Right atrium auricular region (tissue), 2 donors: ENCODE measurements at regions not wholly inside any gene's neighbourhood (a gene's known extent, or its start where the extent isn't known, plus 50 kb on each side); places are given as distances from the start of the nearest gene placed in this dataset.

Experiments
- DNase-seq: peaks from one replicate; pipeline ENCODE4 v3.0.0-alpha.2; 2019; ENCODE audit warnings: low spot score
- H3K27ac ChIP-seq, 2 donors: fragments of 200-600 bp; sonication (generic); 1 replicate in 1 of 2; 2 replicates in 1 of 2; pipeline ENCODE4 v1.5.1; 2016 to 2019
- H3K27me3 ChIP-seq, 2 donors: fragments of 200-600 bp; sonication (generic); one replicate each; pipeline versions ENCODE4 v1.5.1 to v1.6.0; 2017 to 2019
- H3K36me3 ChIP-seq: fragments of 200-600 bp; sonication (generic); one replicate; pipeline ENCODE4 v1.5.1; 2016
- H3K4me1 ChIP-seq, 2 donors: fragments of 200-600 bp; sonication (generic); one replicate each; pipeline versions ENCODE4 v1.5.1 to v1.6.0; 2017 to 2019
- H3K4me3 ChIP-seq, 2 donors: fragments of 200-600 bp; sonication (generic); 1 replicate in 1 of 2; 2 replicates in 1 of 2; pipeline ENCODE4 v1.5.1; 2017 to 2019; ENCODE audit warnings: mild to moderate bottlenecking in 1 of 2, moderate library complexity in 1 of 2
- H3K9me3 ChIP-seq, 2 donors: fragments of 200-600 bp; sonication (generic); one replicate each; pipeline ENCODE4 v1.5.1; 2019
- TF ChIP-seq, protein P1 (sequence below), 2 donors: fragments of 200-600 bp; sonication (generic); IDR thresholded peaks; one replicate each; pipeline ENCODE4 v1.5.1; 2019; ENCODE audit warnings: antibody characterized with exemption in 2 of 2

DNA sequence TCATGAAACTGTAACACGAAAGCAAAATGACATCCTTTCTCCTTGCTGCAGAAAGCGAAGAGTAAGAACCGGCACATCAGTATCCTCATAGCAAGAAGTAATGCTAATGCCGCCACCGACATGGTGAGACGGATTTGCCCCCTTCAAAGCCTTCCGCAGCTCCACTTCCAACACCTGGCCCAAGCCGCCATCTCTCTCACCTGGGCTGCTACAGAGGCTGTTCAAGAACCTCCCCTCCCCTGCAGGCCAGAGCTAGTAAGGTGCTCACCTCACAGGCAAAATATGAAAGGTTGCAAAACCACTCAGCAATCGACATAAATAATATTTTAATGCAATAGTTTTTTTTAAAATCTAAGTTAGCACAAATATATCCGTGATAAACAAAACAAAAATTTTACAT lies 123.9 kb upstream of the FRMD4A start:
- H3K9me3 ChIP-seq, result no peaks in the 10 kb centered on the region
- no peaks in the 10 kb centered on the region for H3K36me3 ChIP-seq
- TF ChIP-seq, protein P1, sequence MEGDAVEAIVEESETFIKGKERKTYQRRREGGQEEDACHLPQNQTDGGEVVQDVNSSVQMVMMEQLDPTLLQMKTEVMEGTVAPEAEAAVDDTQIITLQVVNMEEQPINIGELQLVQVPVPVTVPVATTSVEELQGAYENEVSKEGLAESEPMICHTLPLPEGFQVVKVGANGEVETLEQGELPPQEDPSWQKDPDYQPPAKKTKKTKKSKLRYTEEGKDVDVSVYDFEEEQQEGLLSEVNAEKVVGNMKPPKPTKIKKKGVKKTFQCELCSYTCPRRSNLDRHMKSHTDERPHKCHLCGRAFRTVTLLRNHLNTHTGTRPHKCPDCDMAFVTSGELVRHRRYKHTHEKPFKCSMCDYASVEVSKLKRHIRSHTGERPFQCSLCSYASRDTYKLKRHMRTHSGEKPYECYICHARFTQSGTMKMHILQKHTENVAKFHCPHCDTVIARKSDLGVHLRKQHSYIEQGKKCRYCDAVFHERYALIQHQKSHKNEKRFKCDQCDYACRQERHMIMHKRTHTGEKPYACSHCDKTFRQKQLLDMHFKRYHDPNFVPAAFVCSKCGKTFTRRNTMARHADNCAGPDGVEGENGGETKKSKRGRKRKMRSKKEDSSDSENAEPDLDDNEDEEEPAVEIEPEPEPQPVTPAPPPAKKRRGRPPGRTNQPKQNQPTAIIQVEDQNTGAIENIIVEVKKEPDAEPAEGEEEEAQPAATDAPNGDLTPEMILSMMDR (IDR thresholded peaks at IDR 0.05), result no peak
- no peak overlapping the region for H3K27ac ChIP-seq
- H3K27me3 ChIP-seq, result no peaks in the 10 kb centered on the region
- H3K4me3 ChIP-seq, result no peak overlapping the region
- DNase-seq, result no peak
- H3K4me1 ChIP-seq, result peaks cover 0 to 6% of the 10 kb centered on the region in 2 donors

DNA sequence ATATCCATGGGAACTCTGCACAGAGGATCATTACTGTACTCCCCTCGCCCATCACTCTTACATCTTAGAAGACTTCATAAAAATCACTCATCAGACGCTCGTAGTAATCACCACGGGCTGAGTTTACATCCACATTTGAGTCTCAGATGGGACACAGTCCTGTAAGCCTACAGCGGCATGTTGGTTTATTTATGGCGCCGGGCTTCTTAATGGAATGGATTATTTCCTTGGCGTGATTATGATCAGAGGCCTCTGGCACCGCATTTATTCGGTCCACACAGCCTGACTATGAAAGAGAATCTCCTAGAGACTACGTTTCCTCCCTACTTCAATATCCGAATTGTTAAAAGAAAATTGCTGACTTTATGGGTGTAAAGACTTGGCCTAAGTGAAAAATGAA lies 123.5 kb upstream of the FRMD4A start:
- no peaks in the 10 kb centered on the region for H3K27me3 ChIP-seq
- H3K4me1 ChIP-seq, result peaks cover 0 to 6% of the 10 kb centered on the region in 2 donors

DNA sequence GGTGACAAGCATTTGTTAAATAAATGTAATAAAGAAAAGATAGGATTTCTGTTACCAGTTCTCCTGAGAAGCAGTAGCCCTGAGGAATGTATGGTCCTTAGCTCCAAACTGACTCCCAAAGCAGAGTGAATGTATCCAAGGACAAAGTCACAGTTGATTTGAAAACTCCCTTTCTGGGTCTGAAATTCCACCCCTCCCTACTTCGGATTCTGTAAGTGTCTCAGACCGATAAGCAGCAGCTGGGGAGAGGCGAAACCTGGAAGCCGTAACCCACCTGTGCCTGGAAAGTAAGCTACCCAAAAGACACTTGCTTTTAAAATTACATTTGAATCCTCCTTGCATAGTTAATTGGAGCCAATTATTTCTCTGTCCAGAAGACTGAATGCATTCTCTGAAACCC lies 122.9 kb upstream of the FRMD4A start:
- Histone ChIP-seq H3K4me1 (peaks cover 0 to 6% of the 10 kb centered on the region in 2 donors), H3K27ac (no peak overlapping the region), H3K4me3 (no peak overlapping the region), H3K9me3 (no peaks in the 10 kb centered on the region), H3K36me3 (no peaks in the 10 kb centered on the region), H3K27me3 (no peaks in the 10 kb centered on the region)
- no peak for DNase-seq
- TF ChIP-seq, protein P1 (IDR thresholded peaks at IDR 0.05), result no peak

More for the DNA sequence above, 123.5 kb upstream of the FRMD4A start:
- Histone ChIP-seq H3K27ac (no peak overlapping the region), H3K9me3 (no peaks in the 10 kb centered on the region), H3K4me3 (no peak overlapping the region), H3K36me3 (no peaks in the 10 kb centered on the region)
- no peak for DNase-seq
- TF ChIP-seq, protein P1 (IDR thresholded peaks at IDR 0.05), result no peak

DNA sequence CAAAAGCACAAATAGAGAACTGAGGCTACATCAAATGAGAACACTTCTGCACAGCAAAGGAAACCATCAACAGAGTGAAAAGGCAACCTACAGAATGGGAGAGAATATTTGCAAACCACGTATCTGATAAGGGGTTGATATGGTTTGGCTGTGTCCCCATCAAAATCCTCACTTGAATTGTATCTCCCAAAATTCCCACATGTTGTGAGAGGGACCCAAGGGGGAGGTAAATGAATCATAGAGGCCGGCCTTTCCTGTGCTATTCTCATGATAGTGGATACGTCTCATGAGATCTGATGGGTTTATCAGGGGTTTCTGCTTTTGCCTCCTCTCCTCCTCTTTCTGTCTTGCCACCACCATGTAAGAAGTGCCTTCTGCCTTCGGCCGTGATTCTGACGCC lies 120.6 kb upstream of the FRMD4A start:
- Histone ChIP-seq H3K4me3 (no peak overlapping the region), H3K4me1 (peaks cover 0 to 6% of the 10 kb centered on the region in 2 donors), H3K27me3 (no peaks in the 10 kb centered on the region), H3K27ac (no peak overlapping the region), H3K36me3 (no peaks in the 10 kb centered on the region), H3K9me3 (no peaks in the 10 kb centered on the region)
- DNase-seq, result no peak
- TF ChIP-seq, protein P1 (IDR thresholded peaks at IDR 0.05), result no peak

DNA sequence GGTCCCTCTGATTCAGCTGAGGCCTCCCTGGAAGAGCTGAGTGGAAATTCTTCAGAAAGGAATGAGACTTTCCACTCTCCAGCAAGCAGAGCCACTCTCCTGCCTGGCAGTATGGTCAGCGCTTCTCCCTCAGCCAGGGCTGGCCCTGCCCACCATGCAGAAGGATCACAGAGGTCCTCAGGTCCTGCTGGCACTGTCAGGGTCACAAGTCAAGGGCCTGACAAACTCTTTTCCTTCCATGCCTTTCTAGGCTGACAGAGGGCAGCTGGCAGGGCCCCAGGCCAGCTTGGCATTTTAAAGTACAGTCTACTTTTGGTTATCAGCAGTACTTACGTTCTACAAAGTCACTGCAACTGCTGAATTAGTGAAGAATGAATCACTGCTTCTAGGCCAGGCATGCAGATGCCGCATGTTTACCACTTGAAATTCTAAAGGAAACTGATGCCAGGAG lies 119.3 kb upstream of the FRMD4A start:
- no peak overlapping the region for H3K4me3 ChIP-seq

More for the DNA sequence above, 119.3 kb upstream of the FRMD4A start:
- TF ChIP-seq, protein P1 (IDR thresholded peaks at IDR 0.05), result no peak
- H3K9me3 ChIP-seq, result no peaks in the 10 kb centered on the region
- H3K4me1 ChIP-seq, result peaks cover 0 to 6% of the 10 kb centered on the region in 2 donors
- peak overlapping the region in 1 of 2 donors; percentile 50 for H3K27ac ChIP-seq
- no peak for DNase-seq
- H3K36me3 ChIP-seq, result no peaks in the 10 kb centered on the region
- no peaks in the 10 kb centered on the region for H3K27me3 ChIP-seq
